Tongue (tissue), 1 donor: ENCODE measurements at regions not wholly inside any gene's neighbourhood (a gene's known extent, or its start where the extent isn't known, plus 50 kb on each side); places are given as distances from the start of the nearest gene placed in this dataset.
A peak's percentile ranks its signal among the peaks of the same experiment; 100 is the strongest.

Source experiments
- DNase-seq: peaks from one replicate; pipeline ENCODE4 v3.0.0-alpha.2; 2015

- peak; percentile 32 for DNase-seq
These were observed 83.1 kb upstream of the RASGRP1 start for GRCh38 chr15:38647683-38648082.

GRCh38 chr15:38648121-38648843 is 83.7 kb upstream of the RASGRP1 start:
- no peak for DNase-seq

DNA sequence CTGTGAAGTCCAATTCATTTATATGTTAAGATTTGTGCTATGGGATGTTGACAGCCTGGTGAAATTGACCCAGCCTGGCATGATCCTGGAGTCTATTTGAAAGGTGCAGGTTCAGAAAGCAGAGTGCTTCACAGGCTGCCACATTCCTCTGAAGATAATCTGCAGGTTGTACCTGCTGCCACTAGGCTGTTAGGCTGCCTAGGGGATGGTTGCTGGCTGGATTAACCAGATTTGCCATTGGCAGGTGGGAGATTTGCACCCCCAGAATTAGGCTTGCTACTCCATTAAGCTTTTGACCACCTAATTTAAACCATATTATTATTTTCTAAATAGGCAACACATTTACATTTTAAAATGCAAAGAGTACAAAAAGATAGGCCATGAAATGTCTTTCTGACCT is 85.8 kb upstream of the RASGRP1 start:
- DNase-seq, result no peak

DNA sequence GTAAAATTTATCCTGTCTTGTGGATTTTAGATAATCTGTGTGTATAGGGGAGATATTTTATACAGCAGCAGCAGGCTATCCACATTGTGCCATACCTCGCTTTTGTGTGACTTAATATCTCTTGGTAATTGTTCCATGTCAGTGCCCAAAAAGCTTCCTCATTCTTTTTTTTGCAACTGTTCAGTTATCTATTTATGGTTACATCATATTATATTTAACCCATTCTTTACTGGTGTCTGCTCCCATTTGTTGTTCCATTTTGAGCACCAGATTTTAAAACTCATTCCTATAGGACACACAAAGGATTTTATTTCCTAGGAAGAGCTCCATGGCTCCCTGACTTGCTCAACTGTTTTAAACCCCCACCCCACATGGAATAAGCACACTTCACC is 86.3 kb upstream of the RASGRP1 start:
- DNase-seq, result no peak

DNA sequence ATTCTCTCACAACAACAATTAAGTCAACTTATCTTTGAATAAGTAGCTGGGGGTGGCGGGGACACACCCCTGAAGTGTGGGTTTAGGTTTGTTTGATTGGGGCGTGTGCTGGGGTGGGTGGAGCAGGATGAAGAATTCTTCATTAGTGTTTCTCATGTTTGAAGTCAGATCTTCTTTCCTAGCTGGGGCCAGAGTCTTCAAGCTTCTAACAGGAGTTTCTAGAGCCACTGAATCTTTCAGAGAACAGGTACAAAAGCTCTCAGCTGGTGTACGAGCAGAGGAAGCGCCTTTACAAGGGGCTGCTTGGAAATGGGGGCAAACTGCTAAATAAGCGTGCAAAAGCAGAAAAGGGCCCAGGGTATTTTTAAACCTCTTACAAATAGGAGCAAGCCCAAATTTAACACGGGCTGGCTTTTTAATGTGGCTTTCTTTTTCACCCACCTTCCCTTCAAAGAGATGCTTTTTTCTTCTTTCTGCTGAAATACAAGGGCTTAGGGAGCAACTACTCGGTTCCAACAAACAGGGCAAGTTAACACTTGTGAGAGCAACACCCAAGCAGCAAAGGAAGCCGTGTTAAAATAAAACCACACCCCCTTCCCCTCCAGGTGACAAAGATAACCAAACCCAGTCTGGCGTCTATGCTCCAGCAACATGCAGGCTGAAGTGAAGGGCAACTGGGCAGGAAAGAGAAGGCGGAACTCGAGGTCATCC is 86.9 kb upstream of the RASGRP1 start:
- DNase-seq, result no peak

GRCh38 chr15:38652183-38652794 is 87.7 kb upstream of the RASGRP1 start:
- DNase-seq, result no peak

- no peak for DNase-seq
These were observed 88.4 kb upstream of the RASGRP1 start for GRCh38 chr15:38652998-38653397.

- DNase-seq, result no peak
These were observed 93.8 kb upstream of the RASGRP1 start for GRCh38 chr15:38658431-38658830.

- DNase-seq, result no peak
These were observed 96.1 kb upstream of the RASGRP1 start for GRCh38 chr15:38660738-38661137.

GRCh38 chr15:38662033-38662802 is 97.6 kb upstream of the RASGRP1 start:
- DNase-seq, result no peak

DNA sequence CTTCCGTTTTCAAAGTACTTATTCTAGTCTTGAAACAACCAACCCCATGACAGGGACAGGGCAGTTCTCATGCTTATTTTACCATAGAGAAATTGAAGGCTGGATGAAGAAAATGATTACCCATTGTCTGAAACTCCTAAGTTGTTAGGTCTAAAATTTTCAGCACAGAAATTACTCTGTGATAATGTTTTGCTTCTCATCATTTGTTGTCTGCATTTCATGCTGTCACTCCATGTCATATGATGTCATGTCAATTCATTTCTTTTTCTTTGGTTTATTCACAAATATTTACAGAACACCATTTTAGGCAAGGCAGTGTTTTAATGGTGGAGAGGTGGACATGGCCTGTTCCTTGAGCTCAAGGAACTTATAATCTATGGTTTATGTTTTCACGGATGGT is 98.2 kb upstream of the RASGRP1 start:
- no peak for DNase-seq

DNA sequence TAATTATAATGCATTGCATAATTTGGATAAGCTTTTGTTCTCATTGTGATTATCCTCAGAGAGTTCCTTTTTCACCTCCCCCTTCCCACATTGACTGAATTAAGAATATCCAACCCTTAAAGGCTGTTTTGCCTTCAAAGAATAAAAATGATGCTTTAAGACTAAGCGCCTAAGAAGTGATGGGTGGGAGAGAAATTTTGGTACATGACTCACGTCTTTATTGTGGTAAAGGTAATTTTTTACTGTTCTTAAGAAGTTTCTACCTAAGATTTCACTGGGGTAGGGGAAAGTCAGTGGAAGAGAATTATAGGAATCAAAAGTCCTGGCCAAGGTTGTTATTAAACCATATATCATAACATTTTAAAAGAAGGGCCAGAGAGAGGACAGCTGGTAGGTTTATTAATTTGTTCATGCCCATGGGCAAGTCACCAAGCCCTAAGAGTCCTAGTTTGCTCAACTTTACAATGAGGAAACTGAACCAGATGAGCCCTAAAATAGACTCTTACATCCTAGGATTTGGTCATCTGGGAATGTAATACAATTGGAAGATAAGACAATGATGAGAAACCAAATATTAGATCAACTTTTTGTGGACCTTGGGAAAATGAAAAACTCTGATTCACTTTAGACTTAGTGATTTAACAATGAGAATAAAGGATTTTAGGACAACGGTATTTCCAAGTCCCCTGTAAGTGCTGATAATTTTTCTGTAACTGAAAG is 101.1 kb upstream of the RASGRP1 start:
- no peak for DNase-seq

GRCh38 chr15:38666865-38667510 is 102.4 kb upstream of the RASGRP1 start:
- DNase-seq, result no peak

DNA sequence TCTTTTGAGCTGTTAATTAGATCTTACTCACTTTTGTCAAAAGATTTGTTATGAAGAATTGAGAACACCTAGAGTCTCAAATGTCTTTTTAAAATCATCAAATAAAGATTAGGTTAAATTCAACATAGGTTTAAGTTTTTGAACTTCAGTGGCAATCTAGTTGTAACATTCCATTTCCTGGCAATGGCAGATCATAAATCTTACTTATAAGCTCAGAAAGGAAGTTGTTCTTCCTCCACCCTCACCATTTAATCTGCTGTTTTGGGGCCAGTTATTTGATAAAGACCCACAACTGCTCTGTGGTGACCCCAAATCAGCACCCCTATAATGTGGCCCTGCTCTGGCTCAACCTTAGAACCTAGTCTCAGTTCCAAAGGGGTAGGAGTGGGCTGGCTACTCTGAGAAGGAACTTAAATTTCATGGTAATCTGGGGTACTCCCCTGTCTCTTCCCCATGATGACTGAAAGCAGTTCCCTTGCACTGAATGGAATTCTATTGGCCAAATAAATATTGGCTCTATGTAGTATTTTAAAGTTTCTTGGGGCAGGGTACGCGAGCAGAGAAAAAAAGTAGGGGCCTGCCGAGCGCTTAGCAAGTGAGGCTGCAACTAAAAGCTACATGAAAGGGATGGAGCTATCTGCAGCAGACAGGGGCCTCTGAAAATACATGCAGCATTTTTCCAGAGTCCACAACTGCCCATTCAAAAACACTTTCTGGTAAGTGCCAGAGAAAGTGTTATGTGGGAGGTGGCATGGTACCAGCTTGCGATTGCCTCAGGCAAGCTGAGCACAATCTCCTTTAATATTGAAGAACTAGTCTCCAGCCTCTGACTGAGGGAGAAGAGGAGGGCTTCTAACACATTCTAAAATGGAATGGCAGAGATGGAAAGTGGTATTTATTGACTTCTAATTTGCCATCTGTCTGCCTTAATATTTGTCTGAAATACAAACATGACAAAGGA is 103.6 kb upstream of the RASGRP1 start:
- DNase-seq, result no peak

- no peak for DNase-seq
These were observed 104.3 kb upstream of the RASGRP1 start for GRCh38 chr15:38668898-38669391.

- DNase-seq, result no peak
These were observed 105.8 kb upstream of the RASGRP1 start for GRCh38 chr15:38670128-38671005.

DNA sequence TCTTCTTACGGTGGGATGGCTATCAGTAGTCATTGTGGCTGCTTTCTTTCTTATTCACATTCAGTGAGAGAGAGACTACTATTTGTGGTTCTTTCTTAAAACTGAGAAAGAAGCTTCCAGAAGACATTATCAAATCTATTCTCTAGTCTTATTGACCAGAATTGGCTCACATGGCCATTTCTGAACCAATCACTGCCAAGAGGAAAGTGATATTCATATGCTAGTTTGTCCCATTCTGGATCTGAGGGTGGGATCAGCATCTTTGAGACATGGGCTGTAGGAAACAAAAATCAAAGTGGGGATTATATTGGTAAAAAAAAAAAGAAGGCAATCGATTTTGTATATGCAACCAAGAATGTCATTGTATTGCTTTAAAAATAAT is 106.4 kb upstream of the RASGRP1 start:
- no peak for DNase-seq

DNA sequence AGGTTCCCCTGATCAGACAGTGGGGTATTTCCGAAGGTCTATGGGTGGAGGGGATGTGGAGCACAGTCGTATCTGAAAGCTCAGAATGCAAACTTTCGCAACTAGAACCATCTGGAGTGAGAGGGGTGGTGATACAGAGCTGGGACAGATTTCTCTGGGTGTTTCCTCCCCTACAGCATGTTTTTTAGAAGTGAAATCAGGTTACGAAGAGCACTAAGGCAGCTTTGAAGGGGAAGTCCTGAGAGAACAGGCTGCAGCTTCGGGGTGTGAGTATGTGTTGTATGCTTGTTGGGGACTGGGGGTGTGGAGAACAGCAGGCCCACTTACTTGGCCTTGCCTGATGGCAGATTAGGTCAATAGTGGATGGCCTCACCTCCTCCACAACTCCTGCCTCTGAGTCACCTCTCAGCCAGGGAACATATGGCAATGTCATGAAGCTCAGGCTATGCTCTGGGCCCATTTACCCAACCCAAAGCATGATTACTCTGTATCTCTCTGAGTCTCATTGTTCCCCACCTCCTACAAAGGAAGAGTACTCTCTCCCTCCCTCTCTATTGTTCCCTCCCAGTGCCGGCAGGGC is 107.2 kb upstream of the RASGRP1 start:
- no peak for DNase-seq

DNA sequence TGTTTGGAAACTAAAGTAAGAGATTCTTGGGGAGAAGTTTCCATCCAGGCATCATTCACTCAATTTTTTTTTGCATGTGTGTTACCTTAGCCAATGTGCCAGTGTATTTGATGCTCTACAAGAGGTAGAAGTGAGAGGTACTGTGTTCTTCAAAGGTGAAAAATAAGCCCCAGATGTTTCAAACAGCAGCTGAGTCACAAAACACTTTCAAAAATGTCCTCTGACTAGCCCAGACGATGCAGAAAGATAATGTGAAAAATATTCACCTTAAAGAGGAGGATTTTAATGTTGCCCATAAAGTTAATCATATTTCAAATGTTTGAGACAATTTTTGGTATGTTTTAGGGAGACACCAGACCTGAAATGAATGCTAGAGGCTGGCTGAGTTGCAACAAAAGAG is 107.7 kb upstream of the RASGRP1 start:
- DNase-seq, result no peak
